Upper lobe of left lung (tissue), 4 donors: ENCODE measurements at regions not wholly inside any gene's neighbourhood (a gene's known extent, or its start where the extent isn't known, plus 50 kb on each side); places are given as distances from the start of the nearest gene placed in this dataset.

Experiments used
- CTCF ChIP-seq, 6 experiments: fragments of 450-650 bp in 4 of 6; fragments of 200-600 bp in 2 of 6; sonication (generic) in 2 of 6; IDR thresholded peaks; one replicate each; pipeline ENCODE4 v1.5.1; 2016 to 2019; ENCODE audit warnings: antibody characterized with exemption in 6 of 6
- POLR2A ChIP-seq, 4 donors: fragments of 450-650 bp; IDR thresholded peaks; one replicate each; pipeline ENCODE4 v1.5.1; 2016 to 2017; ENCODE audit warnings: antibody characterized with exemption in 4 of 4, mild to moderate bottlenecking in 2 of 4

GRCh38 chr14:51453869-51454268 is 197.8 kb upstream of the FRMD6 start:
- TF ChIP-seq POLR2A (IDR thresholded peaks at IDR 0.05), result no peak
- no peak for TF ChIP-seq CTCF (IDR thresholded peaks at IDR 0.05)
